ENCODE measurements at regions not wholly inside any gene's neighbourhood (a gene's known extent, or its start where the extent isn't known, plus 50 kb on each side); places are given as distances from the start of the nearest gene placed in this dataset.

- TF ChIP-seq MAX (IDR thresholded peaks at IDR 0.05) (no peak), TAF1 (IDR thresholded peaks at IDR 0.05; ENCODE audit: low read depth) (no peak), EP300 (IDR thresholded peaks at IDR 0.05; ENCODE audit: borderline replicate concordance) (no peak), EGR1 (IDR thresholded peaks at IDR 0.05) (no peak), CEBPB (IDR thresholded peaks at IDR 0.05) (no peak)
Measured at GRCh38 chr17:77300016-77300686, 159.4 kb downstream of the SEC14L1 start.

All from Ishikawa (cell line).